ENCODE measurements at regions not wholly inside any gene's neighbourhood (a gene's known extent, or its start where the extent isn't known, plus 50 kb on each side); places are given as distances from the start of the nearest gene placed in this dataset.

DNA sequence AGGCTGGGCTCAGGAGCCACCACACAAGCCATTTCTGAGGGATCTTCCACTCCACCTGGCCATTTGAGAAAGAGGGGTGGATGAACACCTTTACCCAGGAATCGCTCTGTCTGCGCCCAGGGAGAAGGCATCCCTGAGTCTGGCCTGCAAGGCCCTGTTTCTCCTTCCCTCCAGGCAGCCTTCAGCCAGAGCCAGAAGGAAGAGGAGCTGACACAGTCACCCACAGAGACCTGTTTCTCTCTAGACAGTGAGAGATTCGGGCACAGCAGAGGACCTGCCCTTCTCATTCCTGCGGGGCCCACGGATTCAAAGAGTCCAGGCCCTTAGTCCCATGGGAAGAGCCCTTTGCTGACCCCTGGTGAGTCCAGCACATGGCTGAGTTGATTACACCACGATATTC lies 127.5 kb upstream of the TNS3 start:
- H3K4me3 ChIP-seq (ENCODE audit: low read depth, low read length): no peak overlapping the region
- TF ChIP-seq, protein P1, sequence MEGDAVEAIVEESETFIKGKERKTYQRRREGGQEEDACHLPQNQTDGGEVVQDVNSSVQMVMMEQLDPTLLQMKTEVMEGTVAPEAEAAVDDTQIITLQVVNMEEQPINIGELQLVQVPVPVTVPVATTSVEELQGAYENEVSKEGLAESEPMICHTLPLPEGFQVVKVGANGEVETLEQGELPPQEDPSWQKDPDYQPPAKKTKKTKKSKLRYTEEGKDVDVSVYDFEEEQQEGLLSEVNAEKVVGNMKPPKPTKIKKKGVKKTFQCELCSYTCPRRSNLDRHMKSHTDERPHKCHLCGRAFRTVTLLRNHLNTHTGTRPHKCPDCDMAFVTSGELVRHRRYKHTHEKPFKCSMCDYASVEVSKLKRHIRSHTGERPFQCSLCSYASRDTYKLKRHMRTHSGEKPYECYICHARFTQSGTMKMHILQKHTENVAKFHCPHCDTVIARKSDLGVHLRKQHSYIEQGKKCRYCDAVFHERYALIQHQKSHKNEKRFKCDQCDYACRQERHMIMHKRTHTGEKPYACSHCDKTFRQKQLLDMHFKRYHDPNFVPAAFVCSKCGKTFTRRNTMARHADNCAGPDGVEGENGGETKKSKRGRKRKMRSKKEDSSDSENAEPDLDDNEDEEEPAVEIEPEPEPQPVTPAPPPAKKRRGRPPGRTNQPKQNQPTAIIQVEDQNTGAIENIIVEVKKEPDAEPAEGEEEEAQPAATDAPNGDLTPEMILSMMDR (IDR thresholded peaks at IDR 0.05; ENCODE audit: insufficient read depth, low read depth, low read length, missing control alignments): no peak
- no peak for DNase-seq (ENCODE audit: low read depth)

DNA sequence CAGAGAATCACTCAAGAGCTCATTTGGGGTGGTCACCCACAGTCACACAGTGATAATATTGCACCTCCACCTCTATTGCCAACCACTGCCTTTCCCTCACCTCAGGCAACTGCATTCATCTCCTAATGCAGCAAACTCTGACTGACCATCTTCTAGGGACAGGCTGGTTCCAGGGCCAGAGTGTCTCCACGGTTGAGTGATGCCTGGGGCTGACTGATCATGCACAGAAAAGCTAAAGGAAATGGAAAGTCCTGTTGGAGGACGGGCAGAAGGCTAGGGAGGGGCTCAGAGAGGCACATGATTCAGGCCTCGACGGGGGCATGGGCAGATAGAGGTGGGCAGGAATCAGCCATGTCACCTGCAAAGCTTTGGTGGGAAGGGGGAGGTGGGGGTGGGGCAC lies 127.1 kb upstream of the TNS3 start:
- H3K4me3 ChIP-seq (ENCODE audit: low read depth, low read length): no peak overlapping the region
- no peak for DNase-seq (ENCODE audit: low read depth)
- TF ChIP-seq, protein P1 (IDR thresholded peaks at IDR 0.05; ENCODE audit: insufficient read depth, low read depth, low read length, missing control alignments): no peak

DNA sequence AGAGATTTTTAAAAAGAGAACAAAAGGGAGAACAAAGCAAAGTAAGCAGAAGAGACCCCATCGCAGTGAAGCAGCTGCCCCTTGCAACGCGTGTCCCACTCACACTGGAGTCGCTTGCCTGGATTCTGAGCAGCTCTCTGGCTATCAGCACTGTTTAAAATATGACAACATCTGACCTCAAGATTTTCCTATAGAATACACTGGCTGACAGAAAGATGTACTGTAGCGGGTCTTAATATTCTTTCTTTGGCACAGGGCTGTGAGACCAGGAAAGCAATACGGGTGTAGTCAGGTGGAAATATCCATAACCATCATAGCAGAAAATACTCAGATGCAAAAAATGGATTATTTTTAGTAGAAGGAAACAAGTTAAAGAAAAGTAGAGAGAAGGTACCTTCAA lies 125.7 kb upstream of the TNS3 start:
- DNase-seq (ENCODE audit: low read depth): no peak
- TF ChIP-seq, protein P1 (IDR thresholded peaks at IDR 0.05; ENCODE audit: insufficient read depth, low read depth, low read length, missing control alignments): no peak
- no peak overlapping the region for H3K4me3 ChIP-seq (ENCODE audit: low read depth, low read length)

DNA sequence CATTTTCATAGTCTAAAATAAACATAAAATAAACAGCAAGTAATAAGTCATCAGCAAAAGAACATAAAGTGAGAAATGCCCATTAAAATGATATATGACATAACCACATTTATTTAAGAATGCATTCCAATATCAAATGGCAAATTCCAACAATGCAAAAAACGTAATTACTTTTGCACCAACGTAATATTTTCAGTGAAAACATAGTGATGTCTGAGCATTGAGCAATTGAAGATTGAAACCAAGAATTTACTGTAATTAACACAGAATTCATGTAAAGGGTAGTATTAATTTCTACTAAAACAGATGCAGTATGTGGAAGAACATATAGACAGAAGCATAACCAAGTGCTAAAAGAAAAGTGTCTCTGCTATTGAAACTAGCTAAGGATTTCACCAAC lies 123.0 kb upstream of the TNS3 start:
- TF ChIP-seq, protein P1 (IDR thresholded peaks at IDR 0.05; ENCODE audit: insufficient read depth, low read depth, low read length, missing control alignments): no peak
- no peak for DNase-seq (ENCODE audit: low read depth)
- no peak overlapping the region for H3K4me3 ChIP-seq (ENCODE audit: low read depth, low read length)

DNA sequence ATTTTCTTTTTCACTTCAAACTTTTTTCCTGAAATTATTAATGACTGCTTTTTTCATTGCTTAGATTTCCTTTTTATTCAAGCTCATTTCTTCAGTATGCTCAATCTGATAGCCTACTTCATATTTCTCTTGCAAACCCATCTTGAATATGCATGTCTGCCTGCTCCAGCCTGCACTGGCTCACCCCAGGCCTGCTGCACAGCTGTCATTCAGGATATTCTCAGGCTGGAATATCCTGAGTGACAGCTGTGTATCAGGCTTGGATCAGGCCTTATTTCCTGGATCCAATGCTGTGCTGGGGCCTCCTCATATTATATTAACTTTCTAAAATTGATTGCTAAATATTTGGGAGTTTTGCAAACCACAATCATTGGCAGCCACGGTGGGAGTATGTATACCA lies 120.2 kb upstream of the TNS3 start:
- H3K4me3 ChIP-seq (ENCODE audit: low read depth, low read length): no peak overlapping the region
- TF ChIP-seq, protein P1 (IDR thresholded peaks at IDR 0.05; ENCODE audit: insufficient read depth, low read depth, low read length, missing control alignments): no peak
- no peak for DNase-seq (ENCODE audit: low read depth)

DNA sequence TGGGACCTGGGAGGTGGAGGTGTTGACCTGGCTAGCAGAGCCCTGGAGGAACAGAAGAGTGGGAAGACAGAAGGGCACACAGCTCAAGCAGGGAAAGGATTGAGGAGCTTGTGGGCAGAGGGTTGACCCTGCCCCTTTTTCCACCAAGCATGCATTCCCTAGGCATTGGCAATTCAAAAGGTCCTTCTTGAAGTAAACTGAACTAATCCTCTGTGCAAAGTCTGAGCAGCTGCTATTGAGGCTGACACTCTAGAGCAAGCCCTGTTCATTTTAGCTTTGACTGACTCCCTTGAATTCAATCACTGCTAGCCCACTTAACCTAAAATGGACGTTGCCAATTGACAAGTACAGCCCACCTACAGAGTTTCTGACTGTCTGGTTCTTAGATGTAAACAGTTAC lies 116.5 kb upstream of the TNS3 start:
- H3K4me3 ChIP-seq (ENCODE audit: low read depth, low read length): no peak overlapping the region
- DNase-seq (ENCODE audit: low read depth): no peak
- TF ChIP-seq, protein P1 (IDR thresholded peaks at IDR 0.05; ENCODE audit: insufficient read depth, low read depth, low read length, missing control alignments): no peak

DNA sequence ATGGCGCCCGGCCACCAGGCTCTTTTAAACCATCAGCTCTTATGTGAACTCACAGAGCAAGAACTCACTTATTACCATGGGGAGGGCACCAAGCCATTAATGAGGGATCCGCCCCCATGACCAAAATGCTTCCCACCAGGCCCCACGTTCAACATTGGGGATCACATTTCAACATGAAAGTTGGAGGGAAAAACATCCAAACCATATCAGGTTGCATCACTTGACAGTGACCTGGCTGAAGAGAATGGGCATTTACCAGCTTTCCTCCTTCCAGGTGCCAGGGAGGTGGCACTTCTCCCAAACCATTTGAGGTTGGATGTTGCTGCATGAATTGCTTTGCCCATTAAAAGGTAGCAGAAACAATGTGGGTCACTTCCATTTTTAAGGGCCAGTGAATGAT lies 115.6 kb upstream of the TNS3 start:
- no peak for DNase-seq (ENCODE audit: low read depth)
- TF ChIP-seq, protein P1 (IDR thresholded peaks at IDR 0.05; ENCODE audit: insufficient read depth, low read depth, low read length, missing control alignments): no peak
- H3K4me3 ChIP-seq (ENCODE audit: low read depth, low read length): no peak overlapping the region
